Smooth muscle cell (in vitro differentiated cells): ENCODE measurements at regions not wholly inside any gene's neighbourhood (a gene's known extent, or its start where the extent isn't known, plus 50 kb on each side); places are given as distances from the start of the nearest gene placed in this dataset.

Experiments
- DNase-seq: peaks from one replicate; lab custom pipeline; 2025; ENCODE audit not compliant: unreplicated experiment; lab: John Stamatoyannopoulos, UW
- H2AFZ ChIP-seq: fragments of 200-600 bp; sonication (generic); 2 replicates; pipeline ENCODE4 v1.6.0; 2016; ENCODE audit warnings: antibody characterized with exemption, low read depth, mild to moderate bottlenecking
- H3F3A ChIP-seq: fragments of 200-600 bp; sonication (generic); 2 replicates; pipeline ENCODE4 v1.6.0; 2017; ENCODE audit warnings: antibody characterized with exemption, low read depth
- H3K27ac ChIP-seq: fragments of 200-600 bp; sonication (generic); 2 replicates; pipeline ENCODE4 v1.5.1; 2016; ENCODE audit warnings: low read depth, mild to moderate bottlenecking
- H3K27me3 ChIP-seq: fragments of 200-600 bp; sonication (generic); 2 replicates; pipeline ENCODE4 v1.6.1; 2016; ENCODE audit warnings: low read depth, mild to moderate bottlenecking
- H3K36me3 ChIP-seq: fragments of 200-600 bp; sonication (generic); 2 replicates; pipeline ENCODE4 v1.5.1; 2016; ENCODE audit warnings: low read depth
- H3K4me1 ChIP-seq: fragments of 200-600 bp; sonication (generic); 2 replicates; pipeline ENCODE4 v1.5.1; 2016; ENCODE audit warnings: low read depth
- H3K4me2 ChIP-seq: fragments of 200-600 bp; sonication (generic); 2 replicates; pipeline ENCODE4 v1.6.0; 2016; ENCODE audit warnings: mild to moderate bottlenecking
- H3K4me3 ChIP-seq: fragments of 200-600 bp; sonication (generic); 2 replicates; pipeline ENCODE4 v1.5.1; 2016; ENCODE audit warnings: mild to moderate bottlenecking
- H3K79me2 ChIP-seq: fragments of 200-600 bp; sonication (generic); 2 replicates; pipeline ENCODE4 v1.6.0; 2016; ENCODE audit warnings: low read depth, mild to moderate bottlenecking
- H3K9ac ChIP-seq: fragments of 200-600 bp; sonication (generic); 2 replicates; pipeline ENCODE4 v1.6.0; 2016; ENCODE audit warnings: low read depth
- H3K9me3 ChIP-seq: fragments of 200-600 bp; sonication (generic); replicated peaks from 2 replicates; pipeline ENCODE4 v1.5.1; 2016; ENCODE audit warnings: low read depth
- H4K20me1 ChIP-seq: fragments of 200-600 bp; sonication (generic); 2 replicates; pipeline ENCODE4 v1.6.0; 2016; ENCODE audit warnings: low read depth
- WGBS: methylation state at CpG from one replicate; pipeline ENCODE4 v1.1.7; 2016; ENCODE audit warnings: low lambda C conversion rate; 5-methylcytosine and 5-hydroxymethylcytosine counted together
- TF ChIP-seq, protein P1 (sequence below): fragments of 200-600 bp; sonication (generic); IDR thresholded peaks from 2 replicates; pipeline ENCODE4 v1.5.1; 2017; ENCODE audit warnings: borderline replicate concordance, mild to moderate bottlenecking, antibody characterized with exemption; ENCODE audit not compliant: insufficient read depth, poor library complexity, severe bottlenecking

DNA sequence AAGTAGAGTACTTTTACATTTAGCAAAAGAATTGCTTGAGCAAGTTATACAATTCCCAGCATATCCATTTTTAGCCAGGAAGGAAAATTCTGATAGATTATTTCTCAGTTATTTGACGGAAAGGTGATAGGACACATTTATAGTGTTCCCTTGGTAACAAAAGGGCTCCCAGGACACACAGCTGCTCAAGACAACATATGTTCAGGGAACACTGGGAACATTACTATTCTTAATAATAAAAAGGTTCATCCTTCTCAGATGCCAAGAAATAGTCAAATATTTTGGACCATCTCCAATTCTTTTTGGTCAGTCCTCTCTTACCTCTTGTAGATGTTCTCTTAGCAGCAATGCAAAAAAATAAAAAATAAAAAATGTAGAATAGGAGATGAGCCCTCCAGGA lies 66.8 kb upstream of the SMAD1 start:
- no peaks in the 10 kb centered on the region for H3K9me3 ChIP-seq
- H3K4me1 ChIP-seq = no peaks in the 10 kb centered on the region
- H3K27me3 ChIP-seq = no peaks in the 10 kb centered on the region
- no peak for DNase-seq
- no peak overlapping the region for H3K4me3 ChIP-seq
- H4K20me1 ChIP-seq = no peaks in the 10 kb centered on the region
- no peak overlapping the region for H3K27ac ChIP-seq
- WGBS = 100% methylated on average over 1 of the region's 1 CpG
- no peak overlapping the region for H2AFZ ChIP-seq
- H3F3A ChIP-seq = no peaks in the 10 kb centered on the region
- no peaks in the 10 kb centered on the region for H3K36me3 ChIP-seq
- no peak overlapping the region for H3K4me2 ChIP-seq
- no peak overlapping the region for H3K9ac ChIP-seq
- no peaks in the 10 kb centered on the region for H3K79me2 ChIP-seq
- TF ChIP-seq, protein P1, sequence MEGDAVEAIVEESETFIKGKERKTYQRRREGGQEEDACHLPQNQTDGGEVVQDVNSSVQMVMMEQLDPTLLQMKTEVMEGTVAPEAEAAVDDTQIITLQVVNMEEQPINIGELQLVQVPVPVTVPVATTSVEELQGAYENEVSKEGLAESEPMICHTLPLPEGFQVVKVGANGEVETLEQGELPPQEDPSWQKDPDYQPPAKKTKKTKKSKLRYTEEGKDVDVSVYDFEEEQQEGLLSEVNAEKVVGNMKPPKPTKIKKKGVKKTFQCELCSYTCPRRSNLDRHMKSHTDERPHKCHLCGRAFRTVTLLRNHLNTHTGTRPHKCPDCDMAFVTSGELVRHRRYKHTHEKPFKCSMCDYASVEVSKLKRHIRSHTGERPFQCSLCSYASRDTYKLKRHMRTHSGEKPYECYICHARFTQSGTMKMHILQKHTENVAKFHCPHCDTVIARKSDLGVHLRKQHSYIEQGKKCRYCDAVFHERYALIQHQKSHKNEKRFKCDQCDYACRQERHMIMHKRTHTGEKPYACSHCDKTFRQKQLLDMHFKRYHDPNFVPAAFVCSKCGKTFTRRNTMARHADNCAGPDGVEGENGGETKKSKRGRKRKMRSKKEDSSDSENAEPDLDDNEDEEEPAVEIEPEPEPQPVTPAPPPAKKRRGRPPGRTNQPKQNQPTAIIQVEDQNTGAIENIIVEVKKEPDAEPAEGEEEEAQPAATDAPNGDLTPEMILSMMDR = no peak

DNA sequence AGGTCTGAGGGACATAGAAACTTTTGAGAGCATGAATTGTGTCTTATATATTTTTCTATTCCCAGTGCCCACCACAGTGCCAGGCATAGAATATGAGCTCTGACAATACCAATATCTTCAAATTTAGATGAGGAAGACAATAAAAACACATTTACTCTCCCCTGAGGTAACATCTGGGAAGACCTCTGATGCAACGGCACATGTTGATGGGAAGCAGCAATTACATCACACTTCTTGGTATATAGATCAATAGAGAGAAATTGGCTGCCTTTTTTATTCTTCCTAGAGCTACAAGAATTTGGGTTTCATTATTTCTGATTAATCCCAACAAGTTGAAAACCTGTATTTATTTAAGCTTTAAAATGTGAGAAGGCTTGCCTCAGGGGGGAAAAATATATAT lies 67.4 kb upstream of the SMAD1 start:
- TF ChIP-seq, protein P1 = no peak
- Histone ChIP-seq H3K9me3 (no peaks in the 10 kb centered on the region), H2AFZ (no peak overlapping the region), H3K4me1 (no peaks in the 10 kb centered on the region), H3K79me2 (no peaks in the 10 kb centered on the region), H3K4me2 (no peak overlapping the region), H3K27me3 (no peaks in the 10 kb centered on the region), H3K36me3 (no peaks in the 10 kb centered on the region), H3F3A (no peaks in the 10 kb centered on the region), H3K27ac (no peak overlapping the region), H3K9ac (no peak overlapping the region), H3K4me3 (no peak overlapping the region), H4K20me1 (no peaks in the 10 kb centered on the region)
- no peak for DNase-seq
- 92% methylated on average over 1 of the region's 1 CpG for WGBS

DNA sequence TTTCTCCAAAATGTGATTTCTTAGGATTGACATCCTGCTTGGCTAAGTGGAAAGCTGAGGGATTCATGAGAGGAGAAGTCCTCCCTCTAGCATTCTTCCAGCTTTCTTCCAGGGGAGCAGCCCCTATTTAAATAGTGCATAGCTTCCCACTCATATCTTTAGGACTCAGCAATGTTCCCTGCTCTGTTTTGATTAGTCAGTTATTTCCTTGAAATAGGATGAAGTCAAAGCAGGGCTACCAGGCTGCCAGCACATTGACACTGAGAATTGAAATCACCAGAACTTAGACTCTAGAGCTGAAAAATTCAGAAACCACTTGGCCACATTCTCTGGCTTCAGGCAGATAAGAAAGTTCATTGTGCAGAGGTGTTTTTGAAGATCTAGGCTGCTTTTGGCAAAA lies 74.7 kb upstream of the SMAD1 start:
- Histone ChIP-seq H3K79me2 (no peaks in the 10 kb centered on the region), H3K36me3 (no peaks in the 10 kb centered on the region), H3K9ac (no peak overlapping the region), H3F3A (no peaks in the 10 kb centered on the region), H3K4me2 (no peak overlapping the region), H3K4me3 (no peak overlapping the region), H3K9me3 (no peaks in the 10 kb centered on the region), H3K27me3 (no peaks in the 10 kb centered on the region), H4K20me1 (no peaks in the 10 kb centered on the region), H3K4me1 (no peaks in the 10 kb centered on the region), H2AFZ (no peak overlapping the region), H3K27ac (no peak overlapping the region)
- TF ChIP-seq, protein P1 = no peak
- DNase-seq = no peak

DNA sequence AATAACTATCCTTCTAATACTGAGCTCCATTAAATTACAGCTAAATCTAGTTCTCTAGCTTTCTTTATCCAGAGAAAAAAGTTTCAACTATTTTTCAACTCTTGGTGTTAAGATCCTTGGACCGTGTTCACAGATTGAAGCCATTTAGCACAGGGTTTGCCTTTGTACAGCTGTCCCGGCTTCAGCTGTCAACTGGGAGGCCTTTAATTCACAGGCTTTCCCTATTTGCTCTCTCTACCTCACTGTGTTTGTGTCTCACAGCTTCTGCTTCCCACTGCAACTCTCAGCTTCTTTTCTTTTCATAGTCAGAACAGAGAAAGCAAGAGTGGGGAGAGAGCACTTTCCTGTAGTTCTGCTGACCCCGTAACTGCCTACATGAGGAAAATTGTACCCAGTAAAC lies 76.9 kb upstream of the SMAD1 start:
- H3K4me3 ChIP-seq = no peak overlapping the region
- no peaks in the 10 kb centered on the region for H4K20me1 ChIP-seq
- no peaks in the 10 kb centered on the region for H3F3A ChIP-seq
- no peak for DNase-seq
- H3K36me3 ChIP-seq = no peaks in the 10 kb centered on the region
- no peaks in the 10 kb centered on the region for H3K9me3 ChIP-seq
- H3K4me2 ChIP-seq = no peak overlapping the region
- no peaks in the 10 kb centered on the region for H3K79me2 ChIP-seq
- H3K4me1 ChIP-seq = no peaks in the 10 kb centered on the region
- WGBS = 84% methylated on average over 3 of the region's 3 CpGs
- H3K9ac ChIP-seq = no peak overlapping the region
- no peak overlapping the region for H3K27ac ChIP-seq
- TF ChIP-seq, protein P1 = no peak
- H3K27me3 ChIP-seq = no peaks in the 10 kb centered on the region
- peak overlapping the region; percentile 44 for H2AFZ ChIP-seq
